ENCODE measurements at regions not wholly inside any gene's neighbourhood (a gene's known extent, or its start where the extent isn't known, plus 50 kb on each side); places are given as distances from the start of the nearest gene placed in this dataset.

GRCh38 chr4:43243433-43244116 is 351.1 kb downstream of the GRXCR1 start:
- no peak overlapping the region for H3K4me3 ChIP-seq (ENCODE audit: low read length)
- H3K36me3 ChIP-seq (replicated peaks; ENCODE audit: insufficient read depth, low read length): no peaks in the 10 kb centered on the region
- no peaks in the 10 kb centered on the region for H3K79me2 ChIP-seq (ENCODE audit: low read length)
- H3K27me3 ChIP-seq (replicated peaks; ENCODE audit: insufficient read depth, low read length): no peaks in the 10 kb centered on the region
- H2AFZ ChIP-seq (ENCODE audit: low read length): no peak overlapping the region
- DNase-seq: no peak
- H3F3A ChIP-seq (ENCODE audit: insufficient read depth, low read length): no peaks in the 10 kb centered on the region
- peaks cover 11% of the 10 kb centered on the region; the same call in 1 of the 2 replicates for H3K4me1 ChIP-seq (ENCODE audit: low read length)
- H3K27ac ChIP-seq (ENCODE audit: low read length): no peak overlapping the region
- H3K4me2 ChIP-seq (ENCODE audit: low read depth, low read length): no peak overlapping the region
- no peaks in the 10 kb centered on the region for H4K20me1 ChIP-seq (ENCODE audit: insufficient read depth, low read length)
- H3K9me3 ChIP-seq (replicated peaks; ENCODE audit: insufficient read depth, low read length): no peaks in the 10 kb centered on the region
- H3K9me2 ChIP-seq (replicated peaks; ENCODE audit: insufficient read depth, low read length): no peaks in the 10 kb centered on the region
- TF ChIP-seq CTCF (IDR thresholded peaks at IDR 0.05; ENCODE audit: low read length) (no peak), EZH2 (optimal IDR thresholded peaks at IDR 0.05; ENCODE audit: low read depth, low read length) (no peak), EZH2phosphoT487 (IDR thresholded peaks at IDR 0.05; ENCODE audit: low read length) (no peak)
- no peak overlapping the region for H3K9ac ChIP-seq (ENCODE audit: low read length)

- TF ChIP-seq EZH2 (optimal IDR thresholded peaks at IDR 0.05; ENCODE audit: low read depth, low read length) (no peak), CTCF (IDR thresholded peaks at IDR 0.05; ENCODE audit: low read length) (no peak), EZH2phosphoT487 (IDR thresholded peaks at IDR 0.05; ENCODE audit: low read length) (no peak)
- H3K4me1 ChIP-seq (ENCODE audit: low read length): peaks cover 11% of the 10 kb centered on the region; the same call in 1 of the 2 replicates
Measured at GRCh38 chr4:43244688-43245382, 352.3 kb downstream of the GRXCR1 start.

GRCh38 chr4:43251841-43252240 is 359.3 kb downstream of the GRXCR1 start:
- no peak for DNase-seq
- Histone ChIP-seq H3K4me2 (ENCODE audit: low read depth, low read length) (no peak overlapping the region), H3K9me3 (replicated peaks; ENCODE audit: insufficient read depth, low read length) (no peaks in the 10 kb centered on the region), H3K4me3 (ENCODE audit: low read length) (no peak overlapping the region), H3K27me3 (replicated peaks; ENCODE audit: insufficient read depth, low read length) (no peaks in the 10 kb centered on the region), H3K9me2 (replicated peaks; ENCODE audit: insufficient read depth, low read length) (no peaks in the 10 kb centered on the region), H3K4me1 (ENCODE audit: low read length) (no peaks in the 10 kb centered on the region), H3K36me3 (replicated peaks; ENCODE audit: insufficient read depth, low read length) (no peaks in the 10 kb centered on the region), H3K27ac (ENCODE audit: low read length) (no peak overlapping the region), H4K20me1 (ENCODE audit: insufficient read depth, low read length) (no peaks in the 10 kb centered on the region), H3K79me2 (ENCODE audit: low read length) (no peaks in the 10 kb centered on the region), H3K9ac (ENCODE audit: low read length) (no peak overlapping the region), H3F3A (ENCODE audit: insufficient read depth, low read length) (no peaks in the 10 kb centered on the region), H2AFZ (ENCODE audit: low read length) (no peak overlapping the region)
- no peak for TF ChIP-seq EZH2phosphoT487 (IDR thresholded peaks at IDR 0.05; ENCODE audit: low read length)
- TF ChIP-seq EZH2 (optimal IDR thresholded peaks at IDR 0.05; ENCODE audit: low read depth, low read length): no peak
- TF ChIP-seq CTCF (IDR thresholded peaks at IDR 0.05; ENCODE audit: low read length): no peak

More at GRCh38 chr4:43244688-43245382, 352.3 kb downstream of the GRXCR1 start:
- Histone ChIP-seq H3K4me3 (ENCODE audit: low read length) (no peak overlapping the region), H4K20me1 (ENCODE audit: insufficient read depth, low read length) (no peaks in the 10 kb centered on the region), H3K4me2 (ENCODE audit: low read depth, low read length) (no peak overlapping the region), H3F3A (ENCODE audit: insufficient read depth, low read length) (no peaks in the 10 kb centered on the region), H3K79me2 (ENCODE audit: low read length) (no peaks in the 10 kb centered on the region), H3K27ac (ENCODE audit: low read length) (no peak overlapping the region), H3K9ac (ENCODE audit: low read length) (no peak overlapping the region), H3K36me3 (replicated peaks; ENCODE audit: insufficient read depth, low read length) (no peaks in the 10 kb centered on the region), H3K9me3 (replicated peaks; ENCODE audit: insufficient read depth, low read length) (no peaks in the 10 kb centered on the region), H3K27me3 (replicated peaks; ENCODE audit: insufficient read depth, low read length) (no peaks in the 10 kb centered on the region), H3K9me2 (replicated peaks; ENCODE audit: insufficient read depth, low read length) (no peaks in the 10 kb centered on the region), H2AFZ (ENCODE audit: low read length) (no peak overlapping the region)
- DNase-seq: peak; percentile 86

All from MM.1S (cell line).